Endothelial cell of umbilical vein (primary cell): ENCODE measurements at regions not wholly inside any gene's neighbourhood (a gene's known extent, or its start where the extent isn't known, plus 50 kb on each side); places are given as distances from the start of the nearest gene placed in this dataset.

Experiments
- BruUV-seq: library from RNA; stranded (reverse); fragments of 400-500 nt; replicated peaks from 2 replicates; lab custom pipeline; 2021; lab: Mats Ljungman, UMichigan
- CTCF ChIA-PET: fragments of 300-600, 350-600 bp; sonication (Branson Sonifier 250); formaldehyde crosslinking; loops from one replicate; lab custom pipeline; 2021; ENCODE audit warnings: antibody characterized with exemption, inconsistent platforms; lab: Charles Lee
- POLR2A ChIA-PET: fragments of 300-600, 350-600 bp; sonication (Branson Sonifier 250); formaldehyde crosslinking; loops from one replicate; lab custom pipeline; 2021; ENCODE audit warnings: antibody characterized with exemption, inconsistent platforms; lab: Charles Lee
- DNase-seq: peaks from one replicate; pipeline ENCODE4 v3.0.0-alpha.2; 2011; ENCODE audit warnings: low read depth, low spot score
- FAIRE-seq: peaks from 2 replicates; lab custom pipeline; 2011; peaks lifted over from hg19 to GRCh38; lab: Jason Lieb, UNC
- H2AFZ ChIP-seq: 2 replicates; pipeline ENCODE4 v1.6.0; 2012; ENCODE audit warnings: low read depth, low read length, control low read depth, inconsistent platforms
- H3K27ac ChIP-seq: 2 replicates; pipeline ENCODE4 v1.5.1; 2011; ENCODE audit warnings: low read depth, mild to moderate bottlenecking, control low read depth, low read length, moderate library complexity; ENCODE audit not compliant: insufficient read depth
- H3K27me3 ChIP-seq, 2 experiments: 2 replicates each; pipeline versions ENCODE4 v1.6.0 to v1.6.1; 2011; ENCODE audit warnings: low read length in 2 of 2, mixed read lengths in 1 of 2; ENCODE audit not compliant: control insufficient read depth in 2 of 2, insufficient read depth in 2 of 2
- H3K36me3 ChIP-seq, 2 experiments: 2 replicates in 1 of 2; 3 replicates in 1 of 2; pipeline ENCODE4 v1.5.1; 2011; ENCODE audit warnings: low read length in 2 of 2, mild to moderate bottlenecking in 1 of 2, moderate library complexity in 1 of 2; ENCODE audit not compliant: control insufficient read depth in 2 of 2, insufficient read depth in 2 of 2; ENCODE audit errors: extremely low read depth in 1 of 2
- H3K4me1 ChIP-seq: 3 replicates; pipeline ENCODE4 v1.5.1; 2011; ENCODE audit warnings: mild to moderate bottlenecking, low read length; ENCODE audit not compliant: control insufficient read depth, insufficient read depth; ENCODE audit errors: extremely low read depth
- H3K4me2 ChIP-seq: 2 replicates; pipeline ENCODE4 v1.6.1; 2011; ENCODE audit warnings: low read length, control low read depth, mixed read lengths; ENCODE audit not compliant: insufficient read depth
- H3K4me3 ChIP-seq, 3 experiments: fragments of 200-600 bp in 1 of 3; sonication (generic), shearing (Covaris generic) in 1 of 3; replicated peaks in 1 of 3; 2 replicates each; pipeline ENCODE4 v1.5.1; 2011 to 2016; ENCODE audit warnings: control low read depth in 3 of 3, low read length in 3 of 3, mild to moderate bottlenecking in 2 of 3, inconsistent platforms in 1 of 3, low read depth in 1 of 3, moderate library complexity in 1 of 3; ENCODE audit not compliant: insufficient read depth in 1 of 3
- H3K79me2 ChIP-seq: 2 replicates; pipeline ENCODE4 v1.6.0; 2012; ENCODE audit warnings: low read length, inconsistent platforms; ENCODE audit not compliant: control insufficient read depth, insufficient read depth
- H3K9ac ChIP-seq: replicated peaks from 2 replicates; pipeline ENCODE3; 2011; ENCODE audit warnings: low read length, control low read depth; ENCODE audit not compliant: insufficient read depth; ENCODE audit errors: extremely low read depth
- H3K9me1 ChIP-seq: replicated peaks from 3 replicates; pipeline ENCODE4 v1.6.0; 2011; ENCODE audit warnings: mild to moderate bottlenecking, low read length; ENCODE audit not compliant: control insufficient read depth, insufficient read depth; ENCODE audit errors: extremely low read depth
- H3K9me3 ChIP-seq: replicated peaks from 2 replicates; pipeline ENCODE4 v1.5.1; 2012; ENCODE audit warnings: low read length, inconsistent platforms; ENCODE audit not compliant: control insufficient read depth, insufficient read depth
- H4K20me1 ChIP-seq: replicated peaks from 2 replicates; pipeline ENCODE3; 2011; ENCODE audit warnings: mild to moderate bottlenecking, low read length; ENCODE audit not compliant: control insufficient read depth, insufficient read depth; ENCODE audit errors: extremely low read depth
- CTCF ChIP-seq, 2 donors: IDR thresholded peaks; 1 replicate in 1 of 2; 2 replicates in 1 of 2; pipeline ENCODE4 v1.5.1; 2011; ENCODE audit warnings: low read length in 2 of 2, mild to moderate bottlenecking in 2 of 2, moderate library complexity in 2 of 2, control low read depth in 1 of 2, inconsistent platforms in 1 of 2, low read depth in 1 of 2; ENCODE audit not compliant: insufficient read depth in 1 of 2; ENCODE audit errors: extremely low read depth in 1 of 2
- GATA2 ChIP-seq: IDR thresholded peaks from 2 replicates; pipeline ENCODE4 v1.7.0; 2011; ENCODE audit warnings: low read depth, mild to moderate bottlenecking, moderate library complexity, mixed read lengths, low read length; ENCODE audit not compliant: insufficient read length, insufficient read depth
- JUN ChIP-seq: IDR thresholded peaks from 2 replicates; pipeline ENCODE4 v1.6.1; 2011; ENCODE audit warnings: borderline replicate concordance, low read depth; ENCODE audit not compliant: insufficient read length, insufficient read depth
- MAX ChIP-seq: IDR thresholded peaks from 2 replicates; pipeline ENCODE4 v1.6.1; 2011; ENCODE audit not compliant: insufficient read depth, insufficient read length
- MYC ChIP-seq: IDR thresholded peaks from one replicate; pipeline ENCODE4 v1.6.1; 2011; ENCODE audit warnings: mild to moderate bottlenecking, low read depth, low read length
- POLR2A ChIP-seq: IDR thresholded peaks from 2 replicates; pipeline ENCODE4 v1.6.1; 2012; ENCODE audit warnings: low read depth, mild to moderate bottlenecking, control low read depth, low read length
- POLR2AphosphoS5 ChIP-seq: IDR thresholded peaks from 2 replicates; pipeline ENCODE4 v1.6.1; 2012; ENCODE audit warnings: low read depth, mild to moderate bottlenecking, control low read depth, low read length, moderate library complexity; ENCODE audit not compliant: insufficient read depth
- dilution Hi-C: fragments of 300-500 bp; cut with MboI; formaldehyde crosslinking; loops from one replicate; pipeline ENCODE4 v1.15.0; 2019; ENCODE audit warnings: low sequenced_read_pairs; ENCODE audit not compliant: extremely low pct_ligation_motif_present
- intact Hi-C: fragments of 100-400 bp; cut with micrococcal nuclease; formaldehyde crosslinking; loops from one replicate; pipeline ENCODE4 v1.10.0; 2022

GRCh38 chr10:24784061-24784460 is 60.4 kb upstream of the ARHGAP21 start:
- FAIRE-seq (no peak), DNase-seq (no peak)
- Histone ChIP-seq H2AFZ (no peak overlapping the region), H3K4me1 (no peaks in the 10 kb centered on the region), H3K9me3 (no peaks in the 10 kb centered on the region), H3K36me3 (no peaks in the 10 kb centered on the region), H4K20me1 (no peaks in the 10 kb centered on the region), H3K4me2 (no peak overlapping the region), H3K4me3 (no peak overlapping the region), H3K27me3 (peaks cover 0 to 2% of the 10 kb centered on the region in 2 experiments), H3K9me1 (no peaks in the 10 kb centered on the region), H3K27ac (no peak overlapping the region), H3K9ac (no peak overlapping the region), H3K79me2 (no peaks in the 10 kb centered on the region)
- no peak for TF ChIP-seq JUN
- intact Hi-C loops (no loop called here), dilution Hi-C loops (no loop called here)
- no TSS peak for BruUV-seq
- ChIA-PET POLR2A (no interaction called here), CTCF (no interaction called here)

GRCh38 chr10:24783504-24783903 is 59.8 kb upstream of the ARHGAP21 start:
- Histone ChIP-seq H3K9ac (no peak overlapping the region), H3K4me1 (no peaks in the 10 kb centered on the region), H3K27ac (no peak overlapping the region), H3K4me3 (no peak overlapping the region), H3K79me2 (no peaks in the 10 kb centered on the region), H3K4me2 (no peak overlapping the region), H3K36me3 (no peaks in the 10 kb centered on the region), H3K9me3 (no peaks in the 10 kb centered on the region), H3K9me1 (no peaks in the 10 kb centered on the region), H2AFZ (no peak overlapping the region), H4K20me1 (no peaks in the 10 kb centered on the region), H3K27me3 (peaks cover 0 to 2% of the 10 kb centered on the region in 2 experiments)
- CTCF ChIA-PET = no interaction called here
- dilution Hi-C loops (no loop called here), intact Hi-C loops (no loop called here)
- DNase-seq (no peak), FAIRE-seq (peak; percentile 35)
- no peak for TF ChIP-seq MYC
- no peak for TF ChIP-seq JUN
- TF ChIP-seq POLR2A = no peak
- no peak for TF ChIP-seq CTCF (IDR thresholded peaks at IDR 0.05; ENCODE audit: extremely low read depth in 1 of 2, insufficient read depth in 1 of 2, low read depth in 1 of 2, low read length in 2 of 2)
- TF ChIP-seq POLR2AphosphoS5 = no peak
- no peak for TF ChIP-seq MAX
- no peak for TF ChIP-seq GATA2
- POLR2A ChIA-PET = no interaction called here
- BruUV-seq = no TSS peak
